ENCODE measurements at regions not wholly inside any gene's neighbourhood (a gene's known extent, or its start where the extent isn't known, plus 50 kb on each side); places are given as distances from the start of the nearest gene placed in this dataset.

DNA sequence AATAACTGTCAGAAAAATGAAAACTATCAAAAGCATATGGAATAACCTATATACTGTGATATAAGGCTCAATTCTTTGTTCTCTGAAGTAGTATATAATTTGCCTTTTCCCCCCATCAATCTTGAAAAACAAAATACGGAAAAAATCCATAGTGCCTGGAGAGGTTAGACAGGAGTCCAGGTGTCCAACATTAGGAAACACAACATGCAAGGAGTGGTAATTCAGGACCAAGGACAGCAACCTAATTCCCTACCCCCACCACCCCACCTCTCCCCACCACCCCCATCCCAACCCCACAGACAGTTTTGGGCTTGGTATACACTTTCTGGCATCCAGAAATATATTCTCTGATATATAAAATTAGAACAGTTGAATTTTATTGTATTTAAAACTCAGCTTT, 55.1 kb upstream of the SLC25A26 start:
- peak in 1 of 2 donors; percentile 10 for DNase-seq (ENCODE audit: low read depth in 2 of 2)

GRCh38 chr3:66164155-66164554, 56.6 kb upstream of the SLC25A26 start:
- DNase-seq (ENCODE audit: low read depth in 2 of 2), result no peak

- DNase-seq (ENCODE audit: low read depth in 2 of 2), result no peak
Measured at GRCh38 chr3:66163222-66163621, 57.6 kb upstream of the SLC25A26 start.

DNA sequence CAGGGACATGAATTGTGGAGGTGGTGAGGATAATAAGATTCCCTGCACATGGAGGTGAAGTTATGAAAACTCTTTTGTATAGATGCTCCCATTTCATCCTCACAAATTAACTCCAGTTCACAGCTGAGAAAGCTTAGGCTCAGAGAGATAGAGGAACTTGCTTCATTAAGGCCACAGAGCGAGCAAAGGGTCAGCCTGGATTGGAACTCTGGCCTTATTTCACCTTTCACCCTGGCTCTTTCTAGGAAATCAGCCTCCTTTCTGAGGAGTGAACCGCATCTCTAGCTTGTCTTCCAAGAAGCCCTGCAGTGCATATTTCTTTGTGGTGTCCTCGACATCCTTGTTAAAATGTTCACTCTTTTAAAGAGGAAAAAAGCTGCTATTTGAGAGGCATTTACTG, 58.0 kb upstream of the SLC25A26 start:
- no peak for DNase-seq (ENCODE audit: low read depth in 2 of 2)

GRCh38 chr3:66158933-66159683, 61.7 kb upstream of the SLC25A26 start:
- DNase-seq (ENCODE audit: low read depth in 2 of 2), result no peak

DNA sequence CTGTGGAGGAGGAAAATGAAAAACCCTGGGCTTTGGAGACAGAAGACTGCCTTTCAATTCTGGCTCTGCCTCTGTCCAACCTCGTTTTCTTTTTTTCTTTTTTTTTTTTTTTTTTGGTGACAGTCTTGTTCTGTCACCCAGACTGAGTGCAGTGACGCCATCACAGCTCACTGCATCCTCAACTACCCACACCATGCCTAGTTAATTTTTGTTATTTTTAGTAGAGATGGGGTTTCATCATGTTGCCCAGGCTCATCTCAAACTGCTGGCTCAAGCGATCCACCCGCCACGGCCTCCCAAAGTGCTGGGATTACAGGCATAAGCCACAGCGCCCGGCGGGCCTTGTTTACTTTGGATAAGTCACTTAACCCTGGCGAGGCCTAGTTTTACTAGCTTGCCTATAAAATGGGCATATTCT, 66.3 kb upstream of the SLC25A26 start:
- DNase-seq (ENCODE audit: low read depth in 2 of 2), result no peak

DNA sequence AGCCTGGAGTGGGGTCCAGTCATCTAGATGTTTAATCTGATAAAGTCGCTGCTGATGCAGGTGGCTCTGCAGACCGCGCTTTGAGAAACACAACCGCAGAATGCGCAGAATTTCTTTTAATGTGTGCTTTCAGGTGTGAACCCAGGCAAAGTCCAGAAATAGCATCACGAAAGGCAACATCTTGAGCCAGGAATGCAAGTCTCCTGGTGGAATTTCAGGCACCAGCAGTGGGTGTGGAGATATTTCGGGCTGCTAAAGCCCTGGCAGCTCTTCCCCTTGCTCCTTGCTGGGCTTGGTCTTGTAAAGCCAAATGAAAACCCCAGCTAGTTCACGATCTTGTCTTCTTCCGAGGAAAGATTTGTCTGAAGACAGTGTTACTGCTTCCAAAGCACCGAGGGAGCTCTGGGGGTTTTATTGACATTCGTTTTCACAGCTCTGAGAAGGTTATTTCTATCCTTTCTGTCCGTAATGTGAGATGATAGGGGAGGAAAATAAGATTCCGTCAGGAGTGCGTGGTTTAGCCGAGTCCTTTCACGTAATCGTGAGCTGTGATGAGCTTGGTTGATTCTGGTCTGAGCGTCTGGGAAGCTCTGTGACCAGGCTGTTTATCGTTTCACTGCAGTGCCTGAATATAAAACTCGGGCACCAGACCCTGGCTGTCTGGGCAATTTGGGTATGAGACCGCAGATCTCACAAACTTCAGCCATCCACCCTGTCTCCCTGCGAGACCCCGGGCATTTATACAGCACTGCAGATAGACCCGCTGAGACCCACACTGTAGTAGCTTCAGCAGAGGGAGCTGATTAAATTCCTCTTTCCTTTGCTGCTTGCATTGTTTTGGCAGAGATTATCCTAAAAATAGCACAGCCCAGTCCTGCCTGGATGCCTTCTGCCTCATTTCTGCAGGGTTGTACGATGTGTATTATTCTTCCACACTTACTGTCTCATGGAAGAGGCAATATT, 67.0 kb upstream of the SLC25A26 start:
- DNase-seq (ENCODE audit: low read depth in 2 of 2), result no peak

GRCh38 chr3:66152336-66152735, 68.5 kb upstream of the SLC25A26 start:
- no peak for DNase-seq (ENCODE audit: low read depth in 2 of 2)

GRCh38 chr3:66150977-66151376, 69.8 kb upstream of the SLC25A26 start:
- no peak for DNase-seq (ENCODE audit: low read depth in 2 of 2)

GRCh38 chr3:66149269-66149668, 71.5 kb upstream of the SLC25A26 start:
- no peak for DNase-seq (ENCODE audit: low read depth in 2 of 2)

- no peak for DNase-seq (ENCODE audit: low read depth in 2 of 2)
Measured at GRCh38 chr3:66145408-66145733, 75.4 kb upstream of the SLC25A26 start.

GRCh38 chr3:66144568-66145407, 76.0 kb upstream of the SLC25A26 start:
- no peak for DNase-seq (ENCODE audit: low read depth in 2 of 2)

DNA sequence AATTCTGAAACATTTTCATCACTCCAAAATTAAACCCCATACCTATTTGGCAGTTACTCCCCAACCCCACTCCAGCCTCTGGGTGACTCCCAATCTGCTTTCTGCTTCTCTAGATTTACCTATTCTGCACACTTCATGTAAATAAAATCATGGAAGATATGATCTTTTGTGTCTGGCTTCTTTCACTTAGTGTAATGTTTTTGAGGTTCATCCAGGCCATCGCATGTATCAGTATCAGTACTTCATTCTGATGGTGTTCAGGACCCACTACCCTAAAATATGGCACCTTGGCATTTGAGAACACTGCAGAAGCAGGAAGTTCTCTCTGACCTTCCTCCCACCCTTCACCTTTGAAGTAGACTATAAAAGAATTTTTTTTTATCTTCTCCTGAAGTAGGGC, 78.7 kb upstream of the SLC25A26 start:
- DNase-seq (ENCODE audit: low read depth in 2 of 2), result no peak

DNA sequence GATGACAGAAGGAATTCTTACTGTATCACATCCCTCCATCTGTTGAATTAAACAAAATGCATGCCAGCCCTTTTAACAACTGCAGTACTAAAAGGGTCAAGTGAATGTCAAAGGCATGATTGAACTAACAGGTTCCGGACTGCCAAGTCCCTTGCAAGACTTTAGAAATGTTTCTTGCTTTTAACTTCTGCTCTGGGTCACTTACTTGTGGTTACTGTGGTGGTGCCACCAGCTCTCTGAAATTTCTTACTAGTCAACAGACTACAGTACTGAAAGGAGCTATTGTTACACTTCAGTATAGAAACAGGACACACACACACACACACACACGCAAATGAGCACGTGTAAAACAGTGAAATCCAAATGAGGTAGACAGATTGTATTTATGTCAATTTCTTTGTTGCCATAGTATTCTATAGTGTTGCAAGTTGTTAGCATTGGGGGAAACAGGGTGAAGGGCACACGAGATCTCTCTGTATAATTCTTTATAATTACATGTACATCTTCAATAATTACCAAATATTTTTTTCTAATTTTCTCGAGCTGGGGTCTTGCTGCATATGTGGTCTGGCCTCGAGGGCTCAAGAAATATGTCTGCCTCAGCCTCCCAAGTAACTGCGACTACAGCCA, 79.9 kb upstream of the SLC25A26 start:
- no peak for DNase-seq (ENCODE audit: low read depth in 2 of 2)

DNA sequence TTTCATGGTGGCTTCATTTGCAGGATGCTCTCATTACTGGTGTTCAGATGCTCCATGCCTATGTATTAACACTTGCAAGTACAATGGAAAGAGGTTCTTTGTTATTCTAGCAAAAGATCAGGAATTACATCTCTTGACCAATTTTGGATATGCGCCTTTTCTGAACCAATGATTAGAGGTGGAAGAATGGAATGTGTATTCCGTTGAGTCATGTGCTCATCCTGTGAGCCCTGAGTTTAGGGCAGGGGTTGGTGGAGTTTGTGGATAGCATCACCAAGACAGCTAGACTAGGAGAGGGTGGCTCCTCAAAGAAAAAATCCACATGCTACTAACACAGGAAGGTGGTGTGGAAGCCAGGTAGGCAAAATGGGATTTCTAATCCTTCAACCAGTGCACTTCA, 80.7 kb upstream of the SLC25A26 start:
- DNase-seq (ENCODE audit: low read depth in 2 of 2), result no peak

DNA sequence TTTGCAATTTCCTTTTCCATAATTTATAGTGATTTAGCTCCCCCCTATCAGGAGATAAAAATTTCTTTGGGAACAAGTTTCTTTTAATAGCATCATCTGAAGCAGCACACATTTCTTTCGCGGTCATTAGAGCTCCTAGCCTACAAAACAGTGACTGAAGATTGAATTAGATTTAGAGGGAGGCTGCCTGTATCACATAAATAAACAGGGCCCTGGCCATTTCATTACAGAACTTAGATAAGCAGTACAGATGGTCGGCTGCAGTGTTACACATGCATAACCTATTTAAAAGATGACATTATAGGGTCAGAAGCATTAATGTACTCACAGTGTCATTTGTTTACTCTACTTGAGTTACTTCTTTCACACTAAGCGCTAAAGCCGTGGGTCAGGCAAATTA, 81.4 kb upstream of the SLC25A26 start:
- DNase-seq (ENCODE audit: low read depth in 2 of 2), result no peak

DNA sequence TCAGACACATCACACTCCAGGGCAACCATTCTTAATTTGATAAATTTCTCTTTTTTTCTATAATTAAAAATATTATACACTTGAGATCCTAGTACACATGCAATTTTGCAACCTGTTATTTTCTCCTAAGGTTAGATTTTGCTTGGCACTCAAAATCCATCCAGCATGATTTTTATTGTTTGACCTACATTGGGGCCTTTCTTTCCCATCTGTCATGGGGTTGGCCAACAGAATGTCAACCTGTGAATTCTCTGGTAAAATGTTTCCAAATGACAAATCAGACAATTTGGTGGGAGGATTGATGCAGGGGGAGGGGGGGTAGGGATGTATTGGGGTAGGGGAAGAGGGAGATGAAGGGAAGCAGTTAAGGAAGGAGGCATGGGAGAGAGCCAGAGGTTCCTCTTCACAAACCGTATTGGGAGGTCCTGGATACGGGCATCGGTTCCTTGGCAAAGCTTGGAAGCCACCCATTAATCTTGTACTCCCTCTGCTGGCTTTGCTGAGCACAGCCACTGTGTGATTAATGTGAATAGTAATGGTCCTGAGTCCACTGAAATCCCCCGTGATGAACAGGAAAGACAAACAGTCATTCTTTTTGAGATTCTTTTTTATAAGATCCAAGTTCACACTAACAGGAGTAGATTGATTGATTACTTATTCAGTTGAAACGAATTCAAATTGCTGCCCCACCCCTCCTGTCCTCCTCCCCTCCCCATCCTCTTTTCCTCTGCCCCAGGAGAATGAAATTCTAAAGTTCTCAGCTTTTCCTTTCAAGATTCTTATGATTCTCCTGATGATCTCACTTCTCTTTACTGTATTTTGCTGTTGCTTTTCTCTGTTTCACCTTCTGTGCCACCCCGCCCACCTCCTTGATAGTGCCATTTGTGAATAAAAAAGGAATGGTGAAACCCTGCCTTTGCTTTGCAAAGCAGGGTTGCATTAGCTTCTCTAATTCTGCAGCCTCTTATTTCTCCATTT, 82.2 kb upstream of the SLC25A26 start:
- DNase-seq (ENCODE audit: low read depth in 2 of 2), result peak; percentile 76 to 86

- peak in 1 of 2 donors; percentile 79 for DNase-seq (ENCODE audit: low read depth in 2 of 2)
Measured at GRCh38 chr3:66136597-66136996, 84.2 kb upstream of the SLC25A26 start.

- DNase-seq (ENCODE audit: low read depth in 2 of 2), result peak; percentile 62 to 93
Measured at GRCh38 chr3:66133853-66134445, 86.9 kb upstream of the SLC25A26 start.
